ENCODE measurements at regions not wholly inside any gene's neighbourhood (a gene's known extent, or its start where the extent isn't known, plus 50 kb on each side); places are given as distances from the start of the nearest gene placed in this dataset.

- no peak for TF ChIP-seq POLR2AphosphoS5 (IDR thresholded peaks at IDR 0.05; ENCODE audit: low read depth, low read length)
Measured at GRCh38 chr10:129402459-129402858, 64.6 kb upstream of the MGMT start.

- no peak for TF ChIP-seq POLR2AphosphoS5 (IDR thresholded peaks at IDR 0.05; ENCODE audit: low read depth, low read length)
- no peak for TF ChIP-seq TAF1 (IDR thresholded peaks at IDR 0.05; ENCODE audit: borderline replicate concordance, insufficient read depth, low read length)
- TF ChIP-seq SIN3A (IDR thresholded peaks at IDR 0.05; ENCODE audit: borderline replicate concordance, insufficient read depth, low read length): no peak
- TF ChIP-seq FOXP2 (optimal IDR thresholded peaks at IDR 0.05; ENCODE audit: borderline replicate concordance, extremely low read depth, extremely low read length, insufficient read depth): no peak
- TF ChIP-seq REST (IDR thresholded peaks at IDR 0.05; ENCODE audit: insufficient read depth in 1 of 2, low read depth in 2 of 2, low read length in 2 of 2): no peak
Measured at GRCh38 chr10:129404091-129404490, 63.0 kb upstream of the MGMT start.

GRCh38 chr10:129405389-129405788 lies 61.7 kb upstream of the MGMT start:
- TF ChIP-seq FOXP2 (optimal IDR thresholded peaks at IDR 0.05; ENCODE audit: borderline replicate concordance, extremely low read depth, extremely low read length, insufficient read depth): no peak
- TF ChIP-seq SIN3A (IDR thresholded peaks at IDR 0.05; ENCODE audit: borderline replicate concordance, insufficient read depth, low read length): no peak
- TF ChIP-seq TAF1 (IDR thresholded peaks at IDR 0.05; ENCODE audit: borderline replicate concordance, insufficient read depth, low read length): no peak
- TF ChIP-seq REST (IDR thresholded peaks at IDR 0.05; ENCODE audit: insufficient read depth in 1 of 2, low read depth in 2 of 2, low read length in 2 of 2): no peak
- no peak for TF ChIP-seq POLR2AphosphoS5 (IDR thresholded peaks at IDR 0.05; ENCODE audit: low read depth, low read length)

- no peak for TF ChIP-seq FOXP2 (optimal IDR thresholded peaks at IDR 0.05; ENCODE audit: borderline replicate concordance, extremely low read depth, extremely low read length, insufficient read depth)
- no peak for TF ChIP-seq TAF1 (IDR thresholded peaks at IDR 0.05; ENCODE audit: borderline replicate concordance, insufficient read depth, low read length)
- TF ChIP-seq POLR2AphosphoS5 (IDR thresholded peaks at IDR 0.05; ENCODE audit: low read depth, low read length): no peak
- no peak for TF ChIP-seq REST (IDR thresholded peaks at IDR 0.05; ENCODE audit: insufficient read depth in 1 of 2, low read depth in 2 of 2, low read length in 2 of 2)
- no peak for TF ChIP-seq SIN3A (IDR thresholded peaks at IDR 0.05; ENCODE audit: borderline replicate concordance, insufficient read depth, low read length)
Measured at GRCh38 chr10:129410688-129411392, 56.2 kb upstream of the MGMT start.

- TF ChIP-seq REST (IDR thresholded peaks at IDR 0.05; ENCODE audit: insufficient read depth in 1 of 2, low read depth in 2 of 2, low read length in 2 of 2) (no peak), SIN3A (IDR thresholded peaks at IDR 0.05; ENCODE audit: borderline replicate concordance, insufficient read depth, low read length) (no peak), TAF1 (IDR thresholded peaks at IDR 0.05; ENCODE audit: borderline replicate concordance, insufficient read depth, low read length) (no peak), POLR2AphosphoS5 (IDR thresholded peaks at IDR 0.05; ENCODE audit: low read depth, low read length) (no peak), FOXP2 (optimal IDR thresholded peaks at IDR 0.05; ENCODE audit: borderline replicate concordance, extremely low read depth, extremely low read length, insufficient read depth) (no peak)
Measured at GRCh38 chr10:129411393-129411705, 55.7 kb upstream of the MGMT start.

Data from PFSK-1 (cell line).